ENCODE measurements at regions not wholly inside any gene's neighbourhood (a gene's known extent, or its start where the extent isn't known, plus 50 kb on each side); places are given as distances from the start of the nearest gene placed in this dataset.

DNA sequence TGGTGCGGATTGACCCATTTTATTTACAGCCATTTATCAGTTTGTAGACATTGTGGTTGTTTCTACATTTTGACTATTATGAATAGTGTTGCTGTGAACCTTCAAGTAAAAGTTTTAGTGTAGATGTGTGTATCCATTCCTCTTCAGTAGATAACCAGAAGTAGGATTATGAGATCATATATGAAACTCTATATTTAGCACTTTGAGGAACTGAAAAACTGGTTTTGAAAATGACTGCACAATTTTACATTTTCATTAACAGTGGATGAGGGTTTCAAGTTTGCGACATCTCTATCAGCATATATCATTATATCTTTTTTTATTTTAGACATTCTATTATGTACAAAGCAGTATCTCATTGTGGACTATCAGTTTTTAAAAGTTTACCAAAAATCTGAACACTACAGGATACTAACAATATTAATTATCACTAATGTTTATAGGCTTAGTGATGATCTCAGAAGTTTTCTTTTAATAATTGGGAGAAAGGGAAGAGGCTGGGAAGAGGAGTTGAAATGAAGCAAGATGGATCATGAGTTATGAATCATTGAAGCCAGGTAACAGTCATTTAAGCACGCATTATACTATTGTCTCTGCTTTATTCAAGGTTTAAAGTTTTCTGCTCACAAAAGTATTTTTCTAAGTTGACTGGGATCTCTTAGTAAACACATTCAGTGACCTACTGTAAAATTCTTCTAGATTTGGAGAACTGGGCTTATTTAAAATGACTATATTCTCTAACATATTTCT lies 329.0 kb upstream of the LRATD1 start:
- Histone ChIP-seq H3K36me3 (ENCODE audit: insufficient read depth) (no peaks in the 10 kb centered on the region), H2AFZ (no peak overlapping the region), H3K4me1 (ENCODE audit: insufficient read depth) (no peaks in the 10 kb centered on the region), H3F3A (replicated peaks; ENCODE audit: low read depth) (no peaks in the 10 kb centered on the region), H3K4me2 (no peak overlapping the region), H3K27ac (ENCODE audit: low read depth) (no peak overlapping the region), H4K20me1 (replicated peaks; ENCODE audit: insufficient read depth) (no peaks in the 10 kb centered on the region), H3K9me2 (ENCODE audit: insufficient read depth) (0 out of 2 replicates have a peak, but pooled peaks cover 3% of the 10 kb centered on the region), H3K27me3 (ENCODE audit: insufficient read depth) (no peaks in the 10 kb centered on the region), H3K79me2 (replicated peaks; ENCODE audit: insufficient read depth) (no peaks in the 10 kb centered on the region), H3K4me3 (no peak overlapping the region)
- ATAC-seq (no peak), DNase-seq (ENCODE audit: low spot score) (no peak)
- H3K4me1 Mint-ChIP-seq: no peaks in the 10 kb centered on the region; the same call in 2 of the 3 replicates
- H3K36me3 Mint-ChIP-seq (ENCODE audit: low read depth): no peaks in the 10 kb centered on the region
- no peaks in the 10 kb centered on the region; the same call in 2 of the 3 replicates for H3K9me3 Mint-ChIP-seq
- no peak overlapping the region for H3K27ac Mint-ChIP-seq
- TF ChIP-seq, protein P1, sequence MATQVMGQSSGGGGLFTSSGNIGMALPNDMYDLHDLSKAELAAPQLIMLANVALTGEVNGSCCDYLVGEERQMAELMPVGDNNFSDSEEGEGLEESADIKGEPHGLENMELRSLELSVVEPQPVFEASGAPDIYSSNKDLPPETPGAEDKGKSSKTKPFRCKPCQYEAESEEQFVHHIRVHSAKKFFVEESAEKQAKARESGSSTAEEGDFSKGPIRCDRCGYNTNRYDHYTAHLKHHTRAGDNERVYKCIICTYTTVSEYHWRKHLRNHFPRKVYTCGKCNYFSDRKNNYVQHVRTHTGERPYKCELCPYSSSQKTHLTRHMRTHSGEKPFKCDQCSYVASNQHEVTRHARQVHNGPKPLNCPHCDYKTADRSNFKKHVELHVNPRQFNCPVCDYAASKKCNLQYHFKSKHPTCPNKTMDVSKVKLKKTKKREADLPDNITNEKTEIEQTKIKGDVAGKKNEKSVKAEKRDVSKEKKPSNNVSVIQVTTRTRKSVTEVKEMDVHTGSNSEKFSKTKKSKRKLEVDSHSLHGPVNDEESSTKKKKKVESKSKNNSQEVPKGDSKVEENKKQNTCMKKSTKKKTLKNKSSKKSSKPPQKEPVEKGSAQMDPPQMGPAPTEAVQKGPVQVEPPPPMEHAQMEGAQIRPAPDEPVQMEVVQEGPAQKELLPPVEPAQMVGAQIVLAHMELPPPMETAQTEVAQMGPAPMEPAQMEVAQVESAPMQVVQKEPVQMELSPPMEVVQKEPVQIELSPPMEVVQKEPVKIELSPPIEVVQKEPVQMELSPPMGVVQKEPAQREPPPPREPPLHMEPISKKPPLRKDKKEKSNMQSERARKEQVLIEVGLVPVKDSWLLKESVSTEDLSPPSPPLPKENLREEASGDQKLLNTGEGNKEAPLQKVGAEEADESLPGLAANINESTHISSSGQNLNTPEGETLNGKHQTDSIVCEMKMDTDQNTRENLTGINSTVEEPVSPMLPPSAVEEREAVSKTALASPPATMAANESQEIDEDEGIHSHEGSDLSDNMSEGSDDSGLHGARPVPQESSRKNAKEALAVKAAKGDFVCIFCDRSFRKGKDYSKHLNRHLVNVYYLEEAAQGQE (IDR thresholded peaks at IDR 0.05; ENCODE audit: unreplicated experiment): no peak
- TF ChIP-seq ZNF331 (CRISPR knock-in tag; IDR thresholded peaks at IDR 0.05; ENCODE audit: low read depth) (no peak), EZH2 (IDR thresholded peaks at IDR 0.05; ENCODE audit: low read depth, unreplicated experiment) (no peak), CREB1 (CRISPR knock-in tag; IDR thresholded peaks at IDR 0.05; ENCODE audit: low read depth) (no peak), ETS1 (IDR thresholded peaks at IDR 0.05) (no peak), ZNF462 (CRISPR knock-in tag; IDR thresholded peaks at IDR 0.05) (no peak), JUNB (IDR thresholded peaks at IDR 0.05; ENCODE audit: unreplicated experiment) (no peak), STAT1 (IDR thresholded peaks at IDR 0.05; ENCODE audit: unreplicated experiment) (no peak), EZH2phosphoT487 (IDR thresholded peaks at IDR 0.05; ENCODE audit: unreplicated experiment) (no peak), ZNF114 (CRISPR knock-in tag; IDR thresholded peaks at IDR 0.05) (no peak), POLR2AphosphoS5 (IDR thresholded peaks at IDR 0.05; ENCODE audit: low read depth) (no peak), NANOG (IDR thresholded peaks at IDR 0.05; ENCODE audit: borderline replicate concordance) (no peak)
- TF ChIP-seq, protein P2, sequence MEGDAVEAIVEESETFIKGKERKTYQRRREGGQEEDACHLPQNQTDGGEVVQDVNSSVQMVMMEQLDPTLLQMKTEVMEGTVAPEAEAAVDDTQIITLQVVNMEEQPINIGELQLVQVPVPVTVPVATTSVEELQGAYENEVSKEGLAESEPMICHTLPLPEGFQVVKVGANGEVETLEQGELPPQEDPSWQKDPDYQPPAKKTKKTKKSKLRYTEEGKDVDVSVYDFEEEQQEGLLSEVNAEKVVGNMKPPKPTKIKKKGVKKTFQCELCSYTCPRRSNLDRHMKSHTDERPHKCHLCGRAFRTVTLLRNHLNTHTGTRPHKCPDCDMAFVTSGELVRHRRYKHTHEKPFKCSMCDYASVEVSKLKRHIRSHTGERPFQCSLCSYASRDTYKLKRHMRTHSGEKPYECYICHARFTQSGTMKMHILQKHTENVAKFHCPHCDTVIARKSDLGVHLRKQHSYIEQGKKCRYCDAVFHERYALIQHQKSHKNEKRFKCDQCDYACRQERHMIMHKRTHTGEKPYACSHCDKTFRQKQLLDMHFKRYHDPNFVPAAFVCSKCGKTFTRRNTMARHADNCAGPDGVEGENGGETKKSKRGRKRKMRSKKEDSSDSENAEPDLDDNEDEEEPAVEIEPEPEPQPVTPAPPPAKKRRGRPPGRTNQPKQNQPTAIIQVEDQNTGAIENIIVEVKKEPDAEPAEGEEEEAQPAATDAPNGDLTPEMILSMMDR (conservative IDR thresholded peaks at IDR 0.05; ENCODE audit: low read depth in 2 of 2): no peak
- H3K4me3 Mint-ChIP-seq: no peak overlapping the region
- H3K27me3 Mint-ChIP-seq (ENCODE audit: insufficient read depth, low read depth, poor library complexity): no peaks in the 10 kb centered on the region
